ENCODE measurements at regions not wholly inside any gene's neighbourhood (a gene's known extent, or its start where the extent isn't known, plus 50 kb on each side); places are given as distances from the start of the nearest gene placed in this dataset.

DNA sequence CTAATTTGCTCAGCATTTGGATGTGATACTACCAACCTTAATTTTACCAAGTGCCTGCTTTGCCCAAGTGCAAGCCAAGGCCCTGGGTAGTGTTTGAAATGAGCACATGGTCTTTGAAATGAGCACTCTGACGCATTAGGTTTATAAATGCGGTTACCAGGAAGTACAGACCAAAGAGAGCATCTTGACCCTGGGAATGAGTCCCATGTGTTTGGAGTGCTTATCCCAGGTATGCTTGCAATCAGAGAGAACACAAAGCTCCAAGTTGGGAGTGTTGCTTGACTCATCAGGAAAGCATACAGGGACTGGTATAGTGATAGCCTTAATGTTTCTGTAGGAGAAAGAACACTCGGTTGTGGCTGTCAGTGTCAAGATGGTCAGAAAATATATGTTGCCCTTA is 203.6 kb upstream of the MAMLD1 start:
- ATAC-seq (no peak), DNase-seq (no peak)
- no peaks in the 10 kb centered on the region for H3K27me3 Mint-ChIP-seq
- no peaks in the 10 kb centered on the region for H3K4me1 Mint-ChIP-seq
- H3K36me3 Mint-ChIP-seq (ENCODE audit: low read depth): no peaks in the 10 kb centered on the region
- no peak overlapping the region for H3K27ac Mint-ChIP-seq
- no peak overlapping the region for H3K4me3 Mint-ChIP-seq
- no peaks in the 10 kb centered on the region for H3K9me3 Mint-ChIP-seq

DNA sequence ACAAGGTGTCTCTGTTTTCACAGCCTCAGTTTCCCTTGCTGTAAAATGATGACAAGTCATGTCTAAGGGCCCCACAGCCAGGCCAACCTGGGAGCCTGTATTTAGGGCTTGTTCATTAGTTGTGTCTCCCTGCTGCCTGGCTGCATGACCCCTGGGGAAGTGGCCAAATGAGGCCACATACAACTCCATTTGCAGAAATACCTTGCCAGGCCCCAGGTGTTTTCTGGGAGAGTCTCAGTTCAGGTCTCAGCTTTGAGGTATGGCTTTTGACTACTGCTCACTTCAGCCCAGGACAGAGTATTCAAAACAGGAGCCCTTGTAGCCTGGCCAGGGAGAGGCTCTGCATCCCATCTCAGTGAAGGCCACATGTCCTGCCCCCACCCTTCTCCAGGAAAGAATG is 202.5 kb upstream of the MAMLD1 start:
- ATAC-seq (no peak), DNase-seq (no peak)
- H3K9me3 Mint-ChIP-seq: no peaks in the 10 kb centered on the region
- H3K4me1 Mint-ChIP-seq: no peaks in the 10 kb centered on the region
- H3K36me3 Mint-ChIP-seq (ENCODE audit: low read depth): no peaks in the 10 kb centered on the region
- H3K4me3 Mint-ChIP-seq: no peak overlapping the region
- H3K27me3 Mint-ChIP-seq: no peaks in the 10 kb centered on the region
- no peak overlapping the region for H3K27ac Mint-ChIP-seq

DNA sequence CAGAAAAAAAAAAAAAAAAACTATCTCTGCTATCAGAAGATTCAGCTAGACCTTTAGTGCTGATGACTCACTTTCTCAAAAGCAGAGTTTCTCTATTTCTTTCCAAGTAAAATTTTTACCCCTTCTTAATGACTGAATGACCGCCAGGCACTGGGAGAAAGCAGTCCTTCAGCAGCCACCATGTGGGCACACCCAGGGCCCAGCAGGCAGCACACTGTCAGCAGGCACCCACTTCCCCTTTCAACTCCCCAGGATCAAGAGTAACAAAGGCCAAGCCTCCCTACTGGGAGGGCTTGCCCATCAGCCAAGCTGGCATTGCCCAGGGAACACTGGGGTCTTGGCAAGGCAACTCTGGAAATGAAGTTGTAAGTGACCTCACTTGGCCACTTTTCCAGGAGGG is 201.9 kb upstream of the MAMLD1 start:
- Mint-ChIP-seq H3K4me3 (no peak overlapping the region), H3K27me3 (no peaks in the 10 kb centered on the region), H3K4me1 (no peaks in the 10 kb centered on the region), H3K27ac (no peak overlapping the region), H3K9me3 (no peaks in the 10 kb centered on the region), H3K36me3 (ENCODE audit: low read depth) (no peaks in the 10 kb centered on the region)
- DNase-seq (no peak), ATAC-seq (no peak)

DNA sequence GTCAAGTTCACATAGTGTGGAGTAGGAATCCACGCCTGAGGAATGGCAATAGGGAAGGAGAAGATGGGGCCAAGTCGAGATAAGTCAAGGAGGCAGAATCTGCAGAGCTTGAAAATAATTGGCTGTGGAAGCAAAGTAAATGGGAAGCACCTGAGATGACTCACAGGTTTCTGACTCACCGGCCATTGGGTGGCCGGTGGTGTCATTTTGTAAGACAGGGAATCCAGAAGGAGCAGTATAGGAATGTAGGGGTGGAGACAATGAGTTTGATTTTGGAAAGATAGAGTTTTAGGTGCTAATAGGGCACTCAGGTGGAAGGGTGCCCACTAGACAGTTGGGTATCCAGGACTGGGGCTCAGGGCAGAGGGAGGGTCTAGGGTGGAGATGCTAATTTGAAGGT is 201.0 kb upstream of the MAMLD1 start:
- Mint-ChIP-seq H3K4me3 (no peak overlapping the region), H3K9me3 (no peaks in the 10 kb centered on the region), H3K36me3 (ENCODE audit: low read depth) (no peaks in the 10 kb centered on the region), H3K4me1 (no peaks in the 10 kb centered on the region), H3K27ac (no peak overlapping the region), H3K27me3 (no peaks in the 10 kb centered on the region)
- no peak for DNase-seq
- ATAC-seq: no peak

DNA sequence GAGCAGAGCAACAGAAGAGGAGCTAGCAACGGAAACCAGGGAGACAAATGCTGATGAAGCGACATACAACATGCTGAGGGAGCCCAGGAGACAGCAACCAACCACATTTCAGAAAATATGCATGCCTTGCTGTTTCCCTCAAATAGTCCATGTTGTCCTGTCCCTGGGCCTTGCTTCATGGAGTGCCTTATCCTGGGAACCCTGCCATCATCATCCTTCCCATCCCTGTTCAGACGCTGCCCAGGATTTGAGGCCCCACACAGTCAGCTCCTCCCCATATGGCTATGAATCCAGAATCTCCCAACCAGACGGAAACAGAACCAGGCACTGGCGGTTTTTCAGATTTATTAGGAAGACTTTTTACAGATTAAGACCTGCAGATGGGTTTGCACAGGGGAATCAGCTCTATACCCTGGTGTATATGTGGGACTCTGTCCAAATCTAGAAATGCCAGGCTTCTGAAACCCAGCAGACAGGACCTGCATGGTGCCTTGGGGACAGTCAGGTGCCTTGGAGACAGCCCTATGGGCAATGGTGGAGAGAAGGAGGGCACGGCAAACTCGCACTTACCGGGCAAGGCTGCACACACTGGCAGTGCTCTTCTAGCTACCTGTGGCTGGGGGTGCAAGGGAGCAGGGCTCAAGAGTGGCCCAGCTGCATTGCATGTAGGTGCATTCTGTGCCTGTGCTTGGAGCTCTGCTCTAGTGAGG is 199.7 kb upstream of the MAMLD1 start:
- no peaks in the 10 kb centered on the region for H3K4me1 Mint-ChIP-seq
- H3K27ac Mint-ChIP-seq: no peak overlapping the region
- H3K36me3 Mint-ChIP-seq (ENCODE audit: low read depth): no peaks in the 10 kb centered on the region
- ATAC-seq: no peak
- H3K27me3 Mint-ChIP-seq: no peaks in the 10 kb centered on the region
- DNase-seq: no peak
- no peaks in the 10 kb centered on the region for H3K9me3 Mint-ChIP-seq
- no peak overlapping the region for H3K4me3 Mint-ChIP-seq

DNA sequence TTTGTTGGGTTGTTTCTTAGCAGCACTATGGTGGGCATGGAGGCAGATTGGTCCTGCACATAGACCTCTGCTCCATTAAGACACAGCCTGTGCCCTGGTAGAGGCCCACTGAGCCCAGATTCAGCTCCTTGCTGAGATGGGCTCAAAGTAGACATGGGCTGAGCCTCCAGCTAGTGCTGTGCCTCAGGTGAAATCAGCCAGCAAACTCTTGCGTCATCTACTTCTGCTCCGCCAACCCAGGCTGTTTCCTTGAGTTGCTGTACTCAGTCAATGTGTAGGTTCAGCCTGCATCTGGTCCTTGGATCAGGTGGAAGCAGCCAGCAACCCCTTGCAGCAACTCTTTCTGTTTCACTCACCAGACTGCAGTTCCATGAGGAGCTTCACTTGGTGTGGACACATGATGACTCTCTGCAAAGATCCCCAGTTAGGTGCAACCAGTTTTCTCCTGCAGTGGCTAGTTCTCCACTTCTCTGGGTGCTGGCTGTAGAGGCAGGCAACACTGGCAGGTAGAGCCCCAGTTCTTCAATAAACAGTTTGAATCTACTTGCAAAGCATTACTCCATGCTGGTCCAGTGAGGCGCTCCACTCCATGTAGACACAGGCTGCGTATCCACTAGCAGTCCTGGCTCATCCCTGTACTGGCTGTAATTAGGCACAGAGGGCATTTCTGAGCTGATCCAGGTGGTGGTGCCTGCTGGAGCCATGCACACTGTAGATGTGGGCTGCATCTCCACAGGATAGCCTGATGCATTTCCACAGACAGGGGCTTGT is 199.0 kb upstream of the MAMLD1 start:
- no peaks in the 10 kb centered on the region for H3K9me3 Mint-ChIP-seq
- DNase-seq (no peak), ATAC-seq (no peak)
- H3K4me1 Mint-ChIP-seq: no peaks in the 10 kb centered on the region
- H3K27ac Mint-ChIP-seq: no peak overlapping the region
- H3K36me3 Mint-ChIP-seq (ENCODE audit: low read depth): no peaks in the 10 kb centered on the region
- no peak overlapping the region for H3K4me3 Mint-ChIP-seq
- no peaks in the 10 kb centered on the region for H3K27me3 Mint-ChIP-seq

DNA sequence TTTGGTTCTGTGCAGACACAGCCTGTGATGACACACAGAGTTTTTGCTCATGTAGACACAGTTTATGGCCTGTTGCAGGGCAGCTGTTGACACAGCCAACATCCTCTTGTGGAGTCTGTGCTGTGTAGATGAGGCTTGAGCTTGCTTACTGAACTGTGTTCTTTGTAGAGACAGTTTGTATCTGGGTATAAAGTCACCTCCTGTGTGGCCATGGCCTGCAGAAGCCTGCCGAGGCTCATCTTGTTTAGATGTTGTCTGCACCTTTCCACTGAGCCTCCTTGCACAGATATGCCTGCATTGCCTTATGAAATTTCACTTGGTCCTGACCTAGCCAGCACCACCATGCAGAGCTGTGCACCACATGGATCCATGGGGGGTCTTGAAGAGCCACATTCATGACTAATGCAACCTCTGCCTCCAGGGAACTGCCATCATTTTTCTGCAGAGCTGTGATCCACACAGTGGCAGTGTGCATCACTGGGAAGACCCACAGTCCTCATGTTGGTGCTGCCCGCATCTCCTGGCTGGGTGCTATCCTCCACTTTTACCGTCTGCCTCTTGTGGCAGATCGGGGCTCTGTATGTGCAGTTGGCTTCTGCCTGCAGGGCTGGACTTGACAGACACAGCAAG is 198.0 kb upstream of the MAMLD1 start:
- Mint-ChIP-seq H3K4me1 (no peaks in the 10 kb centered on the region), H3K4me3 (no peak overlapping the region), H3K27ac (no peak overlapping the region), H3K9me3 (no peaks in the 10 kb centered on the region), H3K36me3 (ENCODE audit: low read depth) (no peaks in the 10 kb centered on the region), H3K27me3 (no peaks in the 10 kb centered on the region)
- DNase-seq (no peak), ATAC-seq (no peak)

DNA sequence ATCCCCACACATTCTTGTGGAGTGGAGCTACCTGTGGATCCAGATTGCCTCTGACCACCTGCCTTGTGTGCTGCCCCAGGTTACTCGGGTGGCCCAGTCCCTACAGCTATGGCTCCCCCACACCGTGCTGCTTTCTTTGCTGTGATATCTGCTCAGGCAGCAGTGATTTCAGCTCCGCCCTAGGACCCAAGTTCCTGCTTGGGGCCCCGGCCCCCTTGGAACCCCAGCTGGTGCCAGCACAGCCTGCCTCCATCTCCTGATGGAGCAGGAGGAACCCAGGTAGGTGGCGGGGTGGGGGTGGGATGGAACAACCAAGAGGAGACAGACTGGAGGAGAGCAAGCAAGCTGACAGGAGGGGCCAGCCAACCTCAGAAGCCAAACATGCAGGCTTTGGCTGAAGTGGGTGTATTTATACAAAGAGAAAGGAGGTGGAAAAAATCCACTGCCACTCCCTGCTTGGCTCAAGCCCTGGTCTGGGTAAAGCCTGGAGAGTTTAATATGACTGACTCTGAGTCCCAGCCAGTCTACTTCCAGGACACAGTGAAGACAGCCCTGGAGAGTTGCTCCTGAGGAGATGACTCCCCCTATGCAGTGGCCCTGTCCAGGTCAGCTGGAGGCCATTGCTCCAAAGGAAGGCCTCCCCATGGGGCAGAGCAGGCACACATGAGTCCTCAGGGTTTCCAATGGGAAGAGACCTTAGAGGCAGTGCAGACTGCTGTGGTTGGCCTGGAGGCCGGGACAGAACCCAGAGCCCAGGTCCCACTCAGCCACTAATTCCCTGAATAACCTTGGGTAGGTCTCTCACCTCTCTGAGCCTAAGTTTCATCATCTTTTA is 197.1 kb upstream of the MAMLD1 start:
- H3K4me1 Mint-ChIP-seq: no peaks in the 10 kb centered on the region
- ATAC-seq (no peak), DNase-seq (no peak)
- no peaks in the 10 kb centered on the region for H3K27me3 Mint-ChIP-seq
- no peaks in the 10 kb centered on the region for H3K9me3 Mint-ChIP-seq
- no peaks in the 10 kb centered on the region for H3K36me3 Mint-ChIP-seq (ENCODE audit: low read depth)
- no peak overlapping the region for H3K4me3 Mint-ChIP-seq
- H3K27ac Mint-ChIP-seq: no peak overlapping the region

DNA sequence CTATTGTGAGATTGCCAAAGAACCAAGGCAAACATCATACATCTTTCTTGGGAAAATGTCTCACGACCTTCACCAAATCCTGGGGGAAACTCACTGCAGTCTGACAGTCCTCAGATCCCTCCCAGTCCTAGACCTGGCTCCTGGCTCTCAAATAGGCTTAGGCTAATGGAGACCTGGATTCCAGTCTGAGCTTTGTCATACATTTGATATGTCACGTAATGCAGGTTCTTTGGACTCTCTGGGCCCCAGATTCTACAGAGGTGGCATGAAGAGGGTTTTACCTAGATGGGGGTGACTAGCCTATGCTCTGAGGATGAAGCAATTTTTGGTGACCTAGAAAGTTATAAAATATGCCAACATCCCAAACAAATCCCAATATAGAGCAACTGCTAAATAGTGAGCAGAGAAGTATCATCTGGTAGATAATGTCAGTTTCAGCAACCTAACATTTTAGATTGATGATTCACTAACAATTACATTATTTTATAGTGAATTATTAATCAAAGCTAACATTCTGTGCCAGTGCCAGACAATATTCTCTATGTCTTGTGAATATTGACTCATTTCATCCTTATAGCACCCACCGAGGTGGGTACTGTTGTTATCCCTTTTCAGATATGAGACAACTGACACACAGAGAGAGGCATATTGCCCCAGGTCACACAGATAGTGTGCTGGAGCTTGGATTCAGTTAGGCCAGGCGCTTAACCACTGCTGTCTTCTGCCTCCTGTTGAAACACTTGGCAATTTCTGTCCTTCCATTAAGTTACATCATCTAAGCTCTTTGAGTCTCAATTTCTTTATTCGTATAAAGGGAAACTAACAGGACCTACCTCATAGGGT is 195.4 kb upstream of the MAMLD1 start:
- ATAC-seq (no peak), DNase-seq (no peak)
- no peak overlapping the region for H3K27ac Mint-ChIP-seq
- no peaks in the 10 kb centered on the region for H3K4me1 Mint-ChIP-seq
- H3K4me3 Mint-ChIP-seq: no peak overlapping the region
- H3K36me3 Mint-ChIP-seq (ENCODE audit: low read depth): no peaks in the 10 kb centered on the region
- no peaks in the 10 kb centered on the region for H3K9me3 Mint-ChIP-seq
- peaks cover 3% of the 10 kb centered on the region for H3K27me3 Mint-ChIP-seq

DNA sequence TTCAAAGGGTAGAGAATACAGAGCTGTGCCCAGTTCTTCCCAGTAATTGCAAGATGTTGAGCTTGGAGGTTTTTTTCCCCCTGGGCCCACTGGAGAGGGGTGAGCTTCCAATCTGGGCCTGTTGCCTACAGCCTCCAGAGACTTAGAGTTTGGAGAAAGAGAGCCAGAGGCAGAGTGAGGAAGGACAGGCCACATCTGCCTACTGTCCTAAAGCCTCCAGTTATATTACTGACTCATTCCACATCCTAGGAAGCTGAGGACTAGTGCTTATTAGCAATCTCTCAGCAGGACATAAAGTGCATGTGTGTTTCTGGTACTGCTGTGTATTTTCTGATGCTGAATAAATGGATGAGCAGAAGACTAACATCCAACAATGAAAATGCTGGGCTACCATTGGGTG is 181.0 kb upstream of the MAMLD1 start:
- Mint-ChIP-seq H3K27me3 (peaks cover 5% of the 10 kb centered on the region), H3K9me3 (peaks cover 8% of the 10 kb centered on the region), H3K4me1 (no peaks in the 10 kb centered on the region), H3K4me3 (no peak overlapping the region), H3K27ac (no peak overlapping the region), H3K36me3 (ENCODE audit: low read depth) (no peaks in the 10 kb centered on the region)
- ATAC-seq (no peak), DNase-seq (no peak)

DNA sequence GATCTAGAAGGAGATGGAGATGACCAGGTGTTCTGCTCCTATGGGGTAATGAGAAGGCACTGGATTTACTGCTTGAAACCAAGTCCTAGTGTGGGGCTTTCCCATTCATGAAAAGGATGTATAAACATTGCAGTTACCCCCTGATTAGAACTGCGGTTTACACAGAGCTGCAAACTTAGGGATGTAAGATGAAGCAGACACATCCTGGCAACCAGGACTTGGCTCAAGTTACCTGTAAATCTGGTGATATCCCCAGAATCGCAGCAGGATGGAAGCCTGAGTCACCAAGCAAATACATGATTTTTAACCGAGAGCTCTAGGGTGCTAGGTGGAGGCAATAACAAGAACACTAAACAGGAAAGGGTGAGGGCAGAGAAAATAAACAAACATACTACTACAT is 178.6 kb upstream of the MAMLD1 start:
- H3K4me1 Mint-ChIP-seq: no peaks in the 10 kb centered on the region
- no peak for ATAC-seq
- no peak overlapping the region for H3K4me3 Mint-ChIP-seq
- peaks cover 2% of the 10 kb centered on the region for H3K27me3 Mint-ChIP-seq
- H3K9me3 Mint-ChIP-seq: peaks cover 3% of the 10 kb centered on the region
- no peaks in the 10 kb centered on the region for H3K36me3 Mint-ChIP-seq (ENCODE audit: low read depth)
- H3K27ac Mint-ChIP-seq: no peak overlapping the region
- no peak for DNase-seq

DNA sequence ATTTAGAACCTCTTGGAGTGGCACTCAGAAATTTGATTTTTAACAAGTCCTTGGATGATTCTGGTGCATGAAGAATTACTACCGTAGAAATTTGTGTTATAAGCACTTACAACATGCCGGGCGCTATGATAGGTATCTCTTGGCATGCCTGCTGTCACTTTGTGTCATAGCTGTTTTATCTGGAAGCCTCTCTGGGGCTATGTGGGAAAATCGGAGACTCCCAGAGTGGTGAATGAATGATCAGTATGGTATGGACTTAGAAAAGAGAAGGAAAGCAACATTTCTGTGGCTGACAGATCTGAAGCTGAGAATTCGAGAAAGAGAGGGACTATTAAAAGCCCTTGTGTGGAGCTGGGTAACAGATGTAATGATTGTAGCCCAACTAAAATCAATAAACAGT is 177.4 kb upstream of the MAMLD1 start:
- H3K27ac Mint-ChIP-seq: no peak overlapping the region
- H3K4me3 Mint-ChIP-seq: no peak overlapping the region
- H3K36me3 Mint-ChIP-seq (ENCODE audit: low read depth): no peaks in the 10 kb centered on the region
- no peaks in the 10 kb centered on the region for H3K4me1 Mint-ChIP-seq
- H3K9me3 Mint-ChIP-seq: no peaks in the 10 kb centered on the region
- ATAC-seq (no peak), DNase-seq (no peak)
- no peaks in the 10 kb centered on the region for H3K27me3 Mint-ChIP-seq

DNA sequence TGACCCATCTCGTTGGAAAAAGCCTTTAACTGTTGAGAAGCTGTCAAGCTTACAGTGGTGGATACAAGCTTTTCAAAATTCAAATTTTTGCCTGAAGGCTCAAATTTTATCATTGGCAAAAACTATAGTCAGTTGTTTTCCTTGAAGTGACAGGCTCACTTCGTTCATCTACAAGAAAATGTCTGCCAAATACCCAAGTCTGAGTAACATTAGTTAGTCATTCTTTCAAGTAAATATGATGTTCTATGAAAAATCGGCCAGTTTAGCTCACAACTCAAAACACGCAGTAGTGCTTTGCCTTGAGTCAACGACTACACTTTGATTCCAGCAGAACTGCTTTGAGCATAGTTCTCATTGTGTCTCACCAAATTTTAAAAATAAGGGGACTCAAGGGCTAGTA is 170.3 kb upstream of the MAMLD1 start:
- Mint-ChIP-seq H3K27ac (no peak overlapping the region), H3K27me3 (no peaks in the 10 kb centered on the region), H3K36me3 (ENCODE audit: low read depth) (no peaks in the 10 kb centered on the region), H3K9me3 (no peaks in the 10 kb centered on the region), H3K4me3 (no peak overlapping the region), H3K4me1 (no peaks in the 10 kb centered on the region)
- no peak for ATAC-seq
- DNase-seq: no peak

DNA sequence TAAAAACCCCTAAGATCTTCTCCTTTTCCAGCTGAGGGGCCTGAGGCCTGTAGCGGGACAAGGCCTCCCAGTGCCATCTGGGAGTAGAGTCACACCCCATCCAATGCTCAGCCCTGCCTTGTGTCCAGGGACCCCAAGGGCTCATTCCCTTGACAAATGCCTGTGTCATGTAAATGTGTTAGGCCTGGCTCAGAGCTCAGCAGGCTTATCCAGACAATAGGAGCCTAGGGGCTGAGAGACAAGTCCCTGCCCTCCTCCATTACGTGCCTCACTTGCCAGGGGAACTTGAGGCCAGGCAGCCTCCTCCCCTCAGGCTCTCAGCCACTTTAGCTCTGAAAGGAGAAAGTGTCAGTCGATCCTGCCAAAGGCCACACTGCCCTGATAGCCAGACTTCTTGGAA is 166.8 kb upstream of the MAMLD1 start:
- no peaks in the 10 kb centered on the region for H3K27me3 Mint-ChIP-seq
- H3K4me3 Mint-ChIP-seq: no peak overlapping the region
- DNase-seq (no peak), ATAC-seq (no peak)
- peaks cover 13% of the 10 kb centered on the region for H3K4me1 Mint-ChIP-seq
- H3K36me3 Mint-ChIP-seq (ENCODE audit: low read depth): no peaks in the 10 kb centered on the region
- H3K27ac Mint-ChIP-seq: no peak overlapping the region
- H3K9me3 Mint-ChIP-seq: no peaks in the 10 kb centered on the region
